Lower lobe of right lung (tissue), 2 donors: ENCODE measurements at regions not wholly inside any gene's neighbourhood (a gene's known extent, or its start where the extent isn't known, plus 50 kb on each side); places are given as distances from the start of the nearest gene placed in this dataset.

Experiments
- ATAC-seq, 2 donors: fragments of 200-7000 bp; cut with Tn5 transposase; one replicate each; pipeline ENCODE4 v1.9.1; 2020 to 2022; ENCODE audit warnings: mild to moderate bottlenecking in 2 of 2, moderate library complexity in 2 of 2
- DNase-seq: peaks from one replicate; pipeline ENCODE4 v3.0.0-alpha.2; 2020
- H3K27ac ChIP-seq: fragments of 200-600 bp; one replicate; pipeline ENCODE4 v1.8.0; 2022
- H3K27me3 ChIP-seq: fragments of 200-600 bp; one replicate; pipeline ENCODE4 v1.8.0; 2022; ENCODE audit warnings: low read depth
- H3K36me3 ChIP-seq: fragments of 200-600 bp; one replicate; pipeline ENCODE4 v1.8.0; 2022; ENCODE audit warnings: mild to moderate bottlenecking
- H3K4me1 ChIP-seq: fragments of 200-600 bp; one replicate; pipeline ENCODE4 v1.8.0; 2022
- H3K4me3 ChIP-seq: fragments of 200-600 bp; one replicate; pipeline ENCODE4 v1.8.0; 2022; ENCODE audit warnings: mild to moderate bottlenecking
- H3K9me3 ChIP-seq: fragments of 200-600 bp; one replicate; pipeline ENCODE4 v1.8.0; 2022
- CTCF ChIP-seq: fragments of 200-600 bp; IDR thresholded peaks from one replicate; pipeline ENCODE4 v1.8.0; 2022; ENCODE audit warnings: antibody characterized with exemption, mild to moderate bottlenecking
- intact Hi-C: fragments of 100-400 bp; cut with DNase I; formaldehyde crosslinking; loops from one replicate; pipeline ENCODE4 v1.11.0; 2022
- donor health status: DM: no; HTN: yes; CAD: no; lungs with severe emphysema.

DNA sequence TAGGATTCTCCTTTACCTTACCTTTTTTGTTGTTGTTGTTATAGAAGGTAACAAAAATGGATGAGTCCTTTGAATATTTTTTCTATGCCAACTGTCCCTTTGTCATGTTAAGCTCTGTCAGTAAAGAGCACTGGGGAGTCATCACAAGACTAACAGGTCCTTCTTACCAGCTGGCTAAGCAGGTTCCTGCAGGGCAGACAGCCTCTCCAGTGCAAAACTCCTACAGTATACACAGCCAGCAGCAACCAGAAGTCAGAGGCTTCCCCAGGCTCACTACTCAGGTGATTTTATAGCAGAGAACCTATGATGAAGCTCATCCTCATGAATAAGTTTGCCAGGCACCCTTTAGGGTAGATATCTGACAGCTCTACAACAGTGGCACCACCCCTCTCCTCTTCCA is 271.1 kb downstream of the RERGL start:
- H3K27me3 ChIP-seq, result no peaks in the 10 kb centered on the region
- peaks cover 5% of the 10 kb centered on the region for H3K9me3 ChIP-seq
- DNase-seq (no peak), ATAC-seq (no peak)
- no peak overlapping the region for H3K4me3 ChIP-seq
- TF ChIP-seq CTCF, result no peak
- no peaks in the 10 kb centered on the region for H3K36me3 ChIP-seq
- no peaks in the 10 kb centered on the region for H3K4me1 ChIP-seq
- no peak overlapping the region for H3K27ac ChIP-seq
- intact Hi-C loops, result no loop called here

- ATAC-seq (peak in 1 of 2 donors; percentile 33), DNase-seq (no peak)
- intact Hi-C loops, result no loop called here
- H3K27ac ChIP-seq, result no peak overlapping the region
- TF ChIP-seq CTCF, result no peak
- H3K4me1 ChIP-seq, result no peaks in the 10 kb centered on the region
- no peak overlapping the region for H3K4me3 ChIP-seq
- H3K9me3 ChIP-seq, result peaks cover 32% of the 10 kb centered on the region
- H3K27me3 ChIP-seq, result no peaks in the 10 kb centered on the region
- no peaks in the 10 kb centered on the region for H3K36me3 ChIP-seq
Measured at GRCh38 chr12:17810399-17810798, 279.6 kb downstream of the RERGL start.

GRCh38 chr12:17809206-17809605 is 280.8 kb downstream of the RERGL start:
- no peak for TF ChIP-seq CTCF
- no peaks in the 10 kb centered on the region for H3K27me3 ChIP-seq
- no peak overlapping the region for H3K4me3 ChIP-seq
- no peak overlapping the region for H3K27ac ChIP-seq
- DNase-seq, result no peak
- no peaks in the 10 kb centered on the region for H3K36me3 ChIP-seq
- no peak for ATAC-seq
- intact Hi-C loops, result no loop called here
- H3K4me1 ChIP-seq, result no peaks in the 10 kb centered on the region
- peaks cover 28% of the 10 kb centered on the region for H3K9me3 ChIP-seq

GRCh38 chr12:17802657-17803641 is 287.0 kb downstream of the RERGL start:
- H3K27ac ChIP-seq, result no peak overlapping the region
- intact Hi-C loops, result no loop called here
- no peaks in the 10 kb centered on the region for H3K27me3 ChIP-seq
- no peak overlapping the region for H3K4me3 ChIP-seq
- DNase-seq (no peak), ATAC-seq (no peak)
- H3K9me3 ChIP-seq, result no peaks in the 10 kb centered on the region
- H3K4me1 ChIP-seq, result no peaks in the 10 kb centered on the region
- TF ChIP-seq CTCF, result no peak
- no peaks in the 10 kb centered on the region for H3K36me3 ChIP-seq

DNA sequence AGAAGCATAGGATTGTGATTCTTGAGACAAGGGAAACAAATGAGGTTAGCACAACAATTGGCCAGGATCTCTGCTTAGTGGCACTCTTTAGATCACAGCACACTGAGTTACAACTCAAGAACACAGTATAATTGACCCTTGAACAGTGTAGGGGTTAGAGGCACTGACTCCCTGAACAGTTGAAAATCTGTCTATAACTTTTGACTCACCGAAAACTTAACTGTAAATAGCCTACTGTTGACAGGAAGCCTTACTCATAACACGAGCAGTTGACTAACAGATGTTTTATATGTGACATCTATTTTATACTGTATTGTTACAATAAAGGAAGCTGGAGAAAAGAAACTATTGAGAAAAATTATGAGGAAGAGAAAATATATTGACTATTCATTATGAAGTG is 296.1 kb downstream of the RERGL start:
- DNase-seq, result no peak
- Histone ChIP-seq H3K9me3 (no peaks in the 10 kb centered on the region), H3K4me3 (no peak overlapping the region), H3K4me1 (no peaks in the 10 kb centered on the region), H3K27ac (no peak overlapping the region), H3K36me3 (no peaks in the 10 kb centered on the region), H3K27me3 (no peaks in the 10 kb centered on the region)
- ATAC-seq, result no peak
- no peak for TF ChIP-seq CTCF
- intact Hi-C loops, result no loop called here
